CD14-positive monocyte (primary cell): ENCODE measurements at regions not wholly inside any gene's neighbourhood (a gene's known extent, or its start where the extent isn't known, plus 50 kb on each side); places are given as distances from the start of the nearest gene placed in this dataset.

ENCODE experiments used
- DNase-seq, 3 donors: peaks; one replicate each; pipeline ENCODE4 v3.0.0-alpha.2; 2011 to 2022
- H2AFZ ChIP-seq: 2 replicates; pipeline ENCODE4 v1.6.0; 2012; ENCODE audit warnings: mild to moderate bottlenecking, low read depth, low read length, inconsistent platforms; ENCODE audit not compliant: insufficient read depth, poor library complexity, severe bottlenecking
- H3K27ac ChIP-seq, 2 donors: 1 replicate in 1 of 2; 2 replicates in 1 of 2; pipeline ENCODE4 v1.5.1; 2012 to 2013; ENCODE audit warnings: low read length in 2 of 2, control low read depth in 1 of 2, inconsistent platforms in 1 of 2, low read depth in 1 of 2, mild to moderate bottlenecking in 1 of 2
- H3K27me3 ChIP-seq, 2 donors: one replicate each; pipeline versions ENCODE4 v1.6.0 to v1.6.1; 2011 to 2013; ENCODE audit warnings: low read length in 2 of 2; ENCODE audit not compliant: control insufficient read depth in 2 of 2, insufficient read depth in 2 of 2
- H3K36me3 ChIP-seq, 2 donors: replicated peaks in 1 of 2; 1 replicate in 1 of 2; 2 replicates in 1 of 2; pipeline versions ENCODE4 v1.5.1 to v1.6.1; 2012 to 2013; ENCODE audit warnings: low read length in 2 of 2, control low read depth in 1 of 2, inconsistent platforms in 1 of 2, mild to moderate bottlenecking in 1 of 2; ENCODE audit not compliant: insufficient read depth in 2 of 2, control insufficient read depth in 1 of 2
- H3K4me1 ChIP-seq, 2 donors: 1 replicate in 1 of 2; 2 replicates in 1 of 2; pipeline versions ENCODE4 v1.5.1 to v1.6.1; 2012 to 2013; ENCODE audit warnings: low read length in 2 of 2, control low read depth in 1 of 2, inconsistent platforms in 1 of 2, mild to moderate bottlenecking in 1 of 2, moderate library complexity in 1 of 2; ENCODE audit not compliant: insufficient read depth in 2 of 2, control insufficient read depth in 1 of 2
- H3K4me2 ChIP-seq: replicated peaks from 2 replicates; pipeline ENCODE3; 2012; ENCODE audit warnings: low read length, moderate library complexity, mild to moderate bottlenecking; ENCODE audit not compliant: poor library complexity, severe bottlenecking; ENCODE audit errors: extremely low read depth
- H3K4me3 ChIP-seq, 3 experiments: fragments of 200-600 bp in 1 of 3; sonication (generic) in 1 of 3; replicated peaks in 1 of 3; 1 replicate in 2 of 3; 2 replicates in 1 of 3; pipeline ENCODE4 v1.5.1; 2011 to 2013; ENCODE audit warnings: low read length in 3 of 3, mild to moderate bottlenecking in 3 of 3, control low read depth in 2 of 3, low read depth in 2 of 3, inconsistent platforms in 1 of 3, moderate library complexity in 1 of 3
- H3K79me2 ChIP-seq: 2 replicates; pipeline ENCODE4 v1.6.0; 2012; ENCODE audit warnings: mild to moderate bottlenecking, control low read depth, inconsistent platforms, low read length, moderate library complexity; ENCODE audit not compliant: insufficient read depth
- H3K9ac ChIP-seq: 2 replicates; pipeline ENCODE4 v1.6.0; 2017; ENCODE audit warnings: low read length, mild to moderate bottlenecking; ENCODE audit not compliant: insufficient read depth, poor library complexity, severe bottlenecking
- H3K9me3 ChIP-seq, 2 donors: replicated peaks in 1 of 2; 1 replicate in 1 of 2; 2 replicates in 1 of 2; pipeline versions ENCODE4 v1.5.1 to v1.6.1; 2012 to 2013; ENCODE audit warnings: low read length in 2 of 2, control low read depth in 1 of 2; ENCODE audit not compliant: control insufficient read depth in 1 of 2, insufficient read depth in 1 of 2
- H4K20me1 ChIP-seq: 2 replicates; pipeline ENCODE4 v1.6.0; 2012; ENCODE audit warnings: mild to moderate bottlenecking, low read length, control low read depth, moderate library complexity; ENCODE audit not compliant: insufficient read depth
- H3K27ac Mint-ChIP-seq, 7 donors: one replicate each; pipeline ENCODE4 v1.8.0; 2020; ENCODE audit warnings: mild to moderate bottlenecking in 7 of 7, mixed read lengths in 7 of 7, moderate library complexity in 6 of 7, inconsistent platforms in 2 of 7
- H3K27me3 Mint-ChIP-seq, 3 donors: one replicate each; pipeline ENCODE4 v1.8.0; 2021 to 2022; ENCODE audit warnings: low read depth in 3 of 3, mild to moderate bottlenecking in 3 of 3, mixed read lengths in 3 of 3, moderate library complexity in 3 of 3, inconsistent platforms in 1 of 3
- H3K36me3 Mint-ChIP-seq, 2 donors: one replicate each; pipeline ENCODE4 v1.8.0; 2020; ENCODE audit warnings: mixed read lengths in 2 of 2, inconsistent platforms in 1 of 2, mild to moderate bottlenecking in 1 of 2
- H3K4me1 Mint-ChIP-seq: one replicate; pipeline ENCODE4 v1.8.0; 2020; ENCODE audit warnings: mild to moderate bottlenecking, mixed read lengths
- H3K4me3 Mint-ChIP-seq, 2 donors: one replicate each; pipeline ENCODE4 v1.8.0; 2020; ENCODE audit warnings: mild to moderate bottlenecking in 2 of 2, mixed read lengths in 2 of 2, moderate library complexity in 1 of 2
- H3K9me3 Mint-ChIP-seq, 7 donors: one replicate each; pipeline ENCODE4 v1.8.0; 2020 to 2022; ENCODE audit warnings: mixed read lengths in 7 of 7, mild to moderate bottlenecking in 6 of 7, moderate library complexity in 6 of 7, inconsistent platforms in 2 of 7
- CTCF ChIP-seq: fragments of 200-600 bp; IDR thresholded peaks from one replicate; pipeline ENCODE4 v1.8.0; 2022; ENCODE audit warnings: antibody characterized with exemption, mild to moderate bottlenecking
- WGBS: methylation state at CpG from one replicate; pipeline ENCODE4 v1.1.5; 2013; ENCODE audit warnings: missing lambda C conversion rate; ENCODE audit not compliant: insufficient coverage; 5-methylcytosine and 5-hydroxymethylcytosine counted together
- intact Hi-C, 2 donors: fragments of 100-400 bp; cut with micrococcal nuclease; formaldehyde crosslinking; loops; one replicate each; pipeline versions ENCODE4 v1.15.0 to v1.15.1; 2023

DNA sequence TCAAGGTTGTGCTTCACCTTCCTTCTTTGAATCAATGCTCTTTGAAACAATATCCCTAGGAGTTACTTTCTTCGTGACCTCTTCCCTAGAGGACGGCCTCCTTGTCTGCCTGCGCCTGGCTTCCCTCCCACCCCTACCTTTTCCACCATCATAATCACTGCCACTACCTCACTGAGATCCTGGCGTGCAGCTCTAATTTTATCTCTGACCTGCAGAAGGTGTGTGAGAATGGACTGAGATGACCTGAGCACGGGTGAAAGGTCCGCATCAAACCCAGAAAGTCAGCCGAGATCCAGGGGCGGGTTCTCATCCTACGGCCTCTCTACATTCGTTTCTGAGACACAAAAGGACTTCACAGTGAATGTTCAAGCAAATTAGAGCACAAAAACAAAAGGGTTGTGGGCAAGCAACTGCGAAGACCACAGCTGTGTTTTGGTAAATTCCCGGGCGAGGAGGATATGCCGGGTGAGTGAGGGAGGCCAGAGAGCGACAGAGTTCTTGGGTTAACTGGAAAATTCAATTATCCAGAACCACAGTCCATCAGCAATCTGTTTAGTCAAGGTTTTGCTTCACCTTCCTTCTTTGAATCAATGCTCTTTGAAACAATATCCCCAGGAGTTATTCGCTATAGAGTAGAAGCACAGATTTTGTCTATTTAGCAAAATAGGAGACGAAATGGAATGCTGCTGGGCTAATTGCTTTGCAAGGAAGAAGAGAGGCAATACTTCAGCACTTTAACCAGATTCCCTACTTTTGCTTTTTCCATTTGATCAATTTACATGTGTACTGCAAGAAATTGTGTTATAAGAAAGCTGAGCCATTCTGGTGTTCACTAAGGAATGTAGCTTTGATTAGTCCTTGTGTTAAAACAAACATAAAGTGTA is 212.6 kb downstream of the ACKR3 start:
- no peak overlapping the region for H3K4me2 ChIP-seq
- peaks cover 6% of the 10 kb centered on the region for H3K4me1 Mint-ChIP-seq
- WGBS: 91% methylated on average over 6 of the region's 17 CpGs
- no peak overlapping the region for H3K27ac Mint-ChIP-seq
- no peak overlapping the region for H3K9ac ChIP-seq
- H3K27ac ChIP-seq: no peak overlapping the region
- H3K4me1 ChIP-seq: peaks cover 6% of the 10 kb centered on the region in 2 donors
- H3K4me3 Mint-ChIP-seq: peak overlapping the region in 1 of 2 donors; percentile 56
- no peaks in the 10 kb centered on the region for H4K20me1 ChIP-seq
- intact Hi-C loops: no loop called here
- H3K79me2 ChIP-seq: no peaks in the 10 kb centered on the region
- H3K9me3 ChIP-seq: peaks cover 5% of the 10 kb centered on the region in 2 donors
- H3K4me3 ChIP-seq: no peak overlapping the region
- no peaks in the 10 kb centered on the region for H3K36me3 Mint-ChIP-seq
- DNase-seq: no peak
- H3K9me3 Mint-ChIP-seq: peaks cover 7 to 13% (median 11%) of the 10 kb centered on the region in 7 donors
- peaks cover 32 to 41% (median 34%) of the 10 kb centered on the region in 3 donors for H3K27me3 Mint-ChIP-seq
- peaks cover 10 to 25% of the 10 kb centered on the region in 2 donors for H3K27me3 ChIP-seq
- TF ChIP-seq CTCF: no peak
- H2AFZ ChIP-seq: no peak overlapping the region
- H3K36me3 ChIP-seq: no peaks in the 10 kb centered on the region

DNA sequence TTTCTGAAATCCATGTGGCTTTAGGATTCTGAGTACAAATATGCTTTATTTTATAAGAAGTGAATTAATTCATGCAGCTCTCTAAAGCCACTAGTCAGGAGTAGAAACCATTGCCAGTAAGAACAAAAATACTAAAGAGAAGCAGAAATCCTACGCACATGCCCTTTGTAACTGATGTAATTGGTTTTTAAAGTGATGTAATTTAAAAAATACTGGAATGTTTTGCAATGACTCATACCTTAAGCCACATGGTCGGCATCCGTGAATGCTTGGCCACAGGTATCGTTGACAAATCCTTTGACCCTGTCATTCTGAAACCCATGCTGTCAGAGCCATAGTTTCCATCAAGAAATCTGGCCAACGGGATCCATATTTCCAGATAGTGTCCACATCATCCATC is 213.3 kb downstream of the ACKR3 start:
- intact Hi-C loops: no loop called here
- no peak overlapping the region for H3K4me3 Mint-ChIP-seq
- peaks cover 12 to 14% of the 10 kb centered on the region in 2 donors for H3K4me1 ChIP-seq
- H3K9me3 ChIP-seq: peaks cover 5 to 6% of the 10 kb centered on the region in 2 donors
- peaks cover 10 to 21% of the 10 kb centered on the region in 2 donors for H3K27me3 ChIP-seq
- H2AFZ ChIP-seq: no peak overlapping the region
- DNase-seq: no peak
- no peaks in the 10 kb centered on the region for H3K79me2 ChIP-seq
- peaks cover 0 to 3% of the 10 kb centered on the region in 2 donors for H3K36me3 Mint-ChIP-seq
- no peak overlapping the region for H3K27ac Mint-ChIP-seq
- no peak overlapping the region for H3K4me2 ChIP-seq
- H3K27me3 Mint-ChIP-seq: peaks cover 28 to 38% (median 30%) of the 10 kb centered on the region in 3 donors
- no peak overlapping the region for H3K9ac ChIP-seq
- no peaks in the 10 kb centered on the region for H4K20me1 ChIP-seq
- no peaks in the 10 kb centered on the region for H3K36me3 ChIP-seq
- no peak overlapping the region for H3K27ac ChIP-seq
- peaks cover 12% of the 10 kb centered on the region for H3K4me1 Mint-ChIP-seq
- WGBS: 93% methylated on average over 4 of the region's 5 CpGs
- no peak overlapping the region for H3K4me3 ChIP-seq
- no peak for TF ChIP-seq CTCF
- H3K9me3 Mint-ChIP-seq: peaks cover 7 to 18% (median 15%) of the 10 kb centered on the region in 7 donors
